ENCODE measurements at regions not wholly inside any gene's neighbourhood (a gene's known extent, or its start where the extent isn't known, plus 50 kb on each side); places are given as distances from the start of the nearest gene placed in this dataset.

DNA sequence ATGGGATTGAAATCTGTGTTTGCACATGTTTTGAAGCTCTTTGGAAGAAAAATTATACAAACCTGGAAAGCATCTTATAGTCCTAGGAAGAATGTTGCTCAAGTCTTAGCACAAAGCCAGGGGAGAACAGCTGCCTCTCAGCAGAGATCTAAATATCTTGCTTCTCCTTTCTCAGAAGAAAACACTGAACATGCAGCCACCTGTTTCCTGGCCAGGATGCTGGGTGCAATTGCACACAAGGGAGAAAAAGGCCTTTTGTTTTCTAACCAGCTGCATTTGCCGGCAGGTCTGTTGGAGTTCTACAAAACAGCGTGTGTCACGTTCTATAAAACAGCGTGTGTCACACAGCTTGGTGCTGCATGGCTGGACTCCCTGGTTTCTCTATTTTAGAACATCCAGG is 259.6 kb upstream of the PLD5 start:
- TF ChIP-seq, protein P1, sequence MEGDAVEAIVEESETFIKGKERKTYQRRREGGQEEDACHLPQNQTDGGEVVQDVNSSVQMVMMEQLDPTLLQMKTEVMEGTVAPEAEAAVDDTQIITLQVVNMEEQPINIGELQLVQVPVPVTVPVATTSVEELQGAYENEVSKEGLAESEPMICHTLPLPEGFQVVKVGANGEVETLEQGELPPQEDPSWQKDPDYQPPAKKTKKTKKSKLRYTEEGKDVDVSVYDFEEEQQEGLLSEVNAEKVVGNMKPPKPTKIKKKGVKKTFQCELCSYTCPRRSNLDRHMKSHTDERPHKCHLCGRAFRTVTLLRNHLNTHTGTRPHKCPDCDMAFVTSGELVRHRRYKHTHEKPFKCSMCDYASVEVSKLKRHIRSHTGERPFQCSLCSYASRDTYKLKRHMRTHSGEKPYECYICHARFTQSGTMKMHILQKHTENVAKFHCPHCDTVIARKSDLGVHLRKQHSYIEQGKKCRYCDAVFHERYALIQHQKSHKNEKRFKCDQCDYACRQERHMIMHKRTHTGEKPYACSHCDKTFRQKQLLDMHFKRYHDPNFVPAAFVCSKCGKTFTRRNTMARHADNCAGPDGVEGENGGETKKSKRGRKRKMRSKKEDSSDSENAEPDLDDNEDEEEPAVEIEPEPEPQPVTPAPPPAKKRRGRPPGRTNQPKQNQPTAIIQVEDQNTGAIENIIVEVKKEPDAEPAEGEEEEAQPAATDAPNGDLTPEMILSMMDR (IDR thresholded peaks at IDR 0.05): no peak
- TF ChIP-seq POLR2AphosphoS5 (IDR thresholded peaks at IDR 0.05): no peak

All from breast epithelium (tissue), 3 donors.